AG04450 (cell line): ENCODE measurements at regions not wholly inside any gene's neighbourhood (a gene's known extent, or its start where the extent isn't known, plus 50 kb on each side); places are given as distances from the start of the nearest gene placed in this dataset.
"Not testable (repeated sequence)": the region's sequence is repeated elsewhere in the genome, so short reads cannot be mapped to it uniquely, and the experiment has no call there.

Experiments used
- CTCF ChIA-PET: fragments of 300-600, 350-600 bp; formaldehyde crosslinking; extraction: SDS; loops from one replicate; lab custom pipeline; 2022; ENCODE audit warnings: antibody characterized with exemption, inconsistent platforms; lab: Charles Lee
- POLR2A ChIA-PET: fragments of 350-600 bp; formaldehyde crosslinking; extraction: SDS; loops from one replicate; lab custom pipeline; 2021; ENCODE audit warnings: antibody characterized with exemption, inconsistent platforms; lab: Yijun Ruan, JAX
- DNase-seq: peaks from one replicate; pipeline ENCODE4 v3.0.0-alpha.2; 2011; ENCODE audit warnings: low read depth, low spot score
- H3K27ac ChIP-seq: one replicate; pipeline ENCODE4 v1.5.1; 2012; ENCODE audit warnings: low read depth, low read length, control low read depth
- H3K27me3 ChIP-seq: one replicate; pipeline ENCODE4 v1.6.0; 2012; ENCODE audit warnings: low read length; ENCODE audit not compliant: control insufficient read depth, insufficient read depth
- H3K4me3 ChIP-seq: 2 replicates; pipeline ENCODE4 v1.5.1; 2011; ENCODE audit warnings: mild to moderate bottlenecking, low read depth, low read length, control low read depth
- H3K9me3 ChIP-seq: 2 replicates; pipeline ENCODE4 v1.5.1; 2012; ENCODE audit warnings: low read length; ENCODE audit not compliant: control insufficient read depth, insufficient read depth
- TF ChIP-seq, protein P1 (sequence below): IDR thresholded peaks from 2 replicates; pipeline ENCODE4 v1.5.1; 2011; ENCODE audit warnings: low read depth, low read length, control low read depth, inconsistent platforms

GRCh38 chr1:221998781-221999180 is 256.9 kb upstream of the DUSP10 start:
- H3K9me3 ChIP-seq = no peaks in the 10 kb centered on the region
- DNase-seq = no peak
- TF ChIP-seq, protein P1, sequence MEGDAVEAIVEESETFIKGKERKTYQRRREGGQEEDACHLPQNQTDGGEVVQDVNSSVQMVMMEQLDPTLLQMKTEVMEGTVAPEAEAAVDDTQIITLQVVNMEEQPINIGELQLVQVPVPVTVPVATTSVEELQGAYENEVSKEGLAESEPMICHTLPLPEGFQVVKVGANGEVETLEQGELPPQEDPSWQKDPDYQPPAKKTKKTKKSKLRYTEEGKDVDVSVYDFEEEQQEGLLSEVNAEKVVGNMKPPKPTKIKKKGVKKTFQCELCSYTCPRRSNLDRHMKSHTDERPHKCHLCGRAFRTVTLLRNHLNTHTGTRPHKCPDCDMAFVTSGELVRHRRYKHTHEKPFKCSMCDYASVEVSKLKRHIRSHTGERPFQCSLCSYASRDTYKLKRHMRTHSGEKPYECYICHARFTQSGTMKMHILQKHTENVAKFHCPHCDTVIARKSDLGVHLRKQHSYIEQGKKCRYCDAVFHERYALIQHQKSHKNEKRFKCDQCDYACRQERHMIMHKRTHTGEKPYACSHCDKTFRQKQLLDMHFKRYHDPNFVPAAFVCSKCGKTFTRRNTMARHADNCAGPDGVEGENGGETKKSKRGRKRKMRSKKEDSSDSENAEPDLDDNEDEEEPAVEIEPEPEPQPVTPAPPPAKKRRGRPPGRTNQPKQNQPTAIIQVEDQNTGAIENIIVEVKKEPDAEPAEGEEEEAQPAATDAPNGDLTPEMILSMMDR = no peak
- POLR2A ChIA-PET = interaction anchor here (0.6 kb wide), 1 partner anchor 375 kb away, joined by 3 read pairs; no protein-coding TSS in a partner anchor
- H3K27me3 ChIP-seq = no peaks in the 10 kb centered on the region
- H3K4me3 ChIP-seq = no peak overlapping the region
- H3K27ac ChIP-seq = no peak overlapping the region
- CTCF ChIA-PET = no interaction called here

DNA sequence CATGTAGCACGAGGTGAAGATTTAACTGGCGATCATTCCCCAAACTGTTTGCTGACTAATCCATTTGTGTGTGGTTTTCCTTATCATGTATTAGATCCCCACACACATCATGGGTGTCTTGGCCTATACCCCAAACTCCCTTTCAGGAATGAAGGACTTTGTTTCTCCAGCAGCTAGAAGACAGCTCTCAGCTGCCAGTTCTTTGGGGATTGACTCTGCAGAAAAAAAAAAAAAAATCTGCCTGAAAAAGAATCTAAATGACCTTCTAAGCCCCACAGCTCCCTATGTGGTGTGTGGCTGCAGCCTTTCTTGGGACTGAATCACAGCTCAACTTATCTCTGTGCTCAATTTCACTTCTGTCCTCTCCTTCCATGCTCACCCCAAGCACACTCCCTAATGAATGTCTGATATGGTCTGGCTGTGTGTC is 256.3 kb upstream of the DUSP10 start:
- Histone ChIP-seq H3K27ac (no peak overlapping the region), H3K4me3 (no peak overlapping the region), H3K27me3 (no peaks in the 10 kb centered on the region), H3K9me3 (no peaks in the 10 kb centered on the region)
- CTCF ChIA-PET = interaction anchor here (1.0 kb wide), 1 partner anchor 457 kb away, joined by 5 read pairs; no protein-coding TSS in a partner anchor
- POLR2A ChIA-PET = interaction anchor here (0.5 to 0.6 kb wide), 3 partner anchors 9 to 374 kb away, joined by 3 to 9 read pairs (median 3); no protein-coding TSS in a partner anchor
- TF ChIP-seq, protein P1 = no peak
- DNase-seq = no peak

DNA sequence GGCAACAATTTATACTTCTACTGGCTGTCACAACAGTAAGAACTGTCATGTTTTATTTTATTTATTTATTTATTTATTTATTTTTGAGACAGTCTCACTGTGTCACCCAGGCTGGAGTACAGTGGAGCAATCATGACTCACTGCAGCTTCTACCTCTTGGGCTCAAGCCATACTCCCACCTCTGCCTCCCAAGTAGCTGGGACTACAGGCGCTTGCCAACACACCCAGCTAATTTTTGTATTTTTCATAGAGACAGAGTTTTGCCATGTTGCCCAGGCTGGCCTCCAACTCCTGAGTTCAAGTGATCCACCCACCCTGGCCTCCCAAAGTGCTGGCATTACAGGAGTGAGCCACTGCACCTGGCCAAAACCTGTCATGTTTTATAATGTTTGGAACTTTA is 255.1 kb upstream of the DUSP10 start:
- H3K4me3 ChIP-seq, H3K27me3 ChIP-seq, POLR2A ChIA-PET, H3K27ac ChIP-seq, DNase-seq, H3K9me3 ChIP-seq: not testable (repeated sequence)
- CTCF ChIA-PET = interaction anchor here (1.8 kb wide), 1 partner anchor 459 kb away, joined by 8 read pairs; no protein-coding TSS in a partner anchor

GRCh38 chr1:221994939-221995338 is 253.1 kb upstream of the DUSP10 start:
- ChIA-PET CTCF (no interaction called here), POLR2A (no interaction called here)
- DNase-seq = peak; percentile 74
- TF ChIP-seq, protein P1 = no peak
- Histone ChIP-seq H3K27ac (peak overlapping the region; percentile 68), H3K9me3 (no peaks in the 10 kb centered on the region), H3K27me3 (no peaks in the 10 kb centered on the region), H3K4me3 (no peak overlapping the region)

DNA sequence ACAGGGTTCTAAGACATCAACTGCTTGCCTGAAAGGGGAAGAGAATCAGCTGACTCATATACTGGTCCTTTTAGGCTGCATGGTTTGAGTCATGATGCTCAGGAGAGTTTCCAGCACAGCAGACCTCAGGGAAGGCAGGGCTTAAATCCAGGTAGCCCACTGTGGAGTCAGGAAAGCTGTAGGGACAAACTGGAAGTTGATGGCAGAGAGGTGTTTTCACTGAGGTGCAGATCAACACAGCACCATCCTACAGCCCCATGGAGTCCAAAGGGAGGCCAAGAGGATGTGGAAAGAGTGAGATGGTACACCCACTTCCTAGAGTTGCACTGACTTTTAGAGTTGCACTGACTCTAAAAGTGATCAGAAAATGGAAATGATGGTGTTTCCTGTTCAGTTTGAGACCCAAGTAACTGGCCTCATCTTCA is 252.4 kb upstream of the DUSP10 start:
- Histone ChIP-seq H3K9me3 (no peaks in the 10 kb centered on the region), H3K4me3 (no peak overlapping the region), H3K27me3 (no peaks in the 10 kb centered on the region), H3K27ac (peak overlapping the region; percentile 62)
- CTCF ChIA-PET = interaction anchor here (1.4 kb wide), 1 partner anchor 461 kb away, joined by 7 read pairs; no protein-coding TSS in a partner anchor
- TF ChIP-seq, protein P1 = no peak
- no peak for DNase-seq
- POLR2A ChIA-PET = interaction anchor here (1.0 kb wide), 1 partner anchor 252 kb away, joined by 3 read pairs; the partner anchor contains the start of gene DUSP10
